DOHH2 (cell line): ENCODE measurements at regions not wholly inside any gene's neighbourhood (a gene's known extent, or its start where the extent isn't known, plus 50 kb on each side); places are given as distances from the start of the nearest gene placed in this dataset.

ENCODE experiments used
- H3F3A ChIP-seq: fragments of 200-600 bp; sonication (generic), shearing (Covaris generic); 2 replicates; pipeline ENCODE4 v1.6.0; 2016; ENCODE audit warnings: antibody characterized with exemption, mild to moderate bottlenecking; ENCODE audit not compliant: control insufficient read depth, insufficient read depth
- H3K27ac ChIP-seq: fragments of 200-600 bp; sonication (generic); 2 replicates; pipeline ENCODE4 v1.5.1; 2014; ENCODE audit warnings: low read depth, mild to moderate bottlenecking, low read length, moderate library complexity
- H3K27me3 ChIP-seq: fragments of 200-600 bp; sonication (generic); 2 replicates; pipeline ENCODE4 v1.6.1; 2014; ENCODE audit warnings: mild to moderate bottlenecking, low read length, mixed read lengths; ENCODE audit not compliant: control insufficient read depth
- H3K36me3 ChIP-seq: fragments of 200-600 bp; sonication (generic); 2 replicates; pipeline ENCODE4 v1.6.1; 2014; ENCODE audit warnings: mild to moderate bottlenecking, low read length, moderate library complexity, mixed read lengths; ENCODE audit not compliant: control insufficient read depth
- H3K4me1 ChIP-seq: fragments of 200-600 bp; sonication (generic); 2 replicates; pipeline ENCODE4 v1.6.1; 2014; ENCODE audit warnings: mild to moderate bottlenecking, low read length, mixed read lengths; ENCODE audit not compliant: control insufficient read depth
- H3K4me2 ChIP-seq: fragments of 200-600 bp; sonication (generic); 2 replicates; pipeline ENCODE4 v1.6.0; 2014; ENCODE audit warnings: mild to moderate bottlenecking, low read length, moderate library complexity
- H3K4me3 ChIP-seq: fragments of 200-600 bp; sonication (generic); 2 replicates; pipeline ENCODE4 v1.5.1; 2014; ENCODE audit warnings: mild to moderate bottlenecking, low read length, mixed read lengths
- H3K79me2 ChIP-seq: fragments of 200-600 bp; sonication (generic); 2 replicates; pipeline ENCODE4 v1.6.1; 2014; ENCODE audit warnings: mild to moderate bottlenecking, low read length, mixed read lengths; ENCODE audit not compliant: control insufficient read depth
- H3K9me2 ChIP-seq: fragments of 200-600 bp; sonication (generic); replicated peaks from 2 replicates; pipeline ENCODE4 v1.6.1; 2014; ENCODE audit warnings: mild to moderate bottlenecking, low read length, mixed read lengths; ENCODE audit not compliant: control insufficient read depth
- H3K9me3 ChIP-seq: fragments of 200-600 bp; sonication (generic); 2 replicates; pipeline ENCODE4 v1.6.1; 2014; ENCODE audit warnings: antibody characterized with exemption, low read length, mixed read lengths; ENCODE audit not compliant: control insufficient read depth, insufficient read depth
- H4K20me1 ChIP-seq: fragments of 200-600 bp; sonication (generic); 2 replicates; pipeline ENCODE4 v1.6.0; 2014; ENCODE audit warnings: low read depth, mild to moderate bottlenecking, antibody characterized with exemption, low read length, moderate library complexity; ENCODE audit not compliant: control insufficient read depth, insufficient read depth
- CTCF ChIP-seq: fragments of 200-600 bp; sonication (generic); IDR thresholded peaks from one replicate; pipeline ENCODE4 v1.5.1; 2014; ENCODE audit warnings: antibody characterized with exemption, mild to moderate bottlenecking, low read depth, low read length; ENCODE audit not compliant: poor library complexity, severe bottlenecking
- EZH2phosphoT487 ChIP-seq: fragments of 200-600 bp; sonication (generic); IDR thresholded peaks from 2 replicates; pipeline ENCODE4 v1.6.1; 2017; ENCODE audit warnings: borderline replicate concordance, mild to moderate bottlenecking, antibody characterized with exemption, low read length, moderate library complexity, mixed read lengths

DNA sequence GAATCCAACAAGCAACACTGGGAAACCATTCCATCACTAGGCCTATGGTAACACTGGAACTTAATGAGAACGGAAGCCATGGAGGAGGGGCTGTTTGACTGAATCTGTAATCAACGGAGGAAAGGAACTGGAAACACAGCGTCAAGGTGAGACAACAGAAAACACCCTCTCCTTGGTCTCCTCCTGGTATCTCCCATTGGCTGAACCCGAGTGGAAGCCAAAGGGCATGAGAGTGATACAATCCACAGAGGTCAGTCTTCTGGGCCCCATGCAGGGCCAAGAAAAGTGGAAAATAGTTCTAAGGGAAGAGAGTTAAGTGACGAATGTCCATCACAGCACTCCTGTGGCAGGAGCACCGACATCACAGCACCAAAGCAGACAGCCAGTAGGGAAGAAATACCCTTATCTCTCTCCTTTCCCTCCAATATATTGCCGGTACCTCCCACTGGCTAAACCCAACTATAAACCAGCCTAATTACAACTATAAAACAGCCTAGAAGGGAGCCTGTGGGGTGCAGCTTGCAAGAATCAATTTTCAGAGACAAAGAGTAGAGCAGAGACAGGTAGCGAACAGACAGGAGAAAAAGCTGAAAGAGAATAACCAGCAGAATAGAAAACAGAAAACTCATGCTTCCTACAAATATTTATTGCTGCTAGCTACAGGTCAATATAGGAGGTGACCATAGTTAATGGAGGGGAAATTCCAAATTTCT is 107.4 kb upstream of the IFNE start:
- TF ChIP-seq CTCF, result no peak
- H3K27ac ChIP-seq, result no peak overlapping the region
- H3K4me3 ChIP-seq, result no peak overlapping the region
- H3K9me2 ChIP-seq, result no peaks in the 10 kb centered on the region
- H3F3A ChIP-seq, result no peaks in the 10 kb centered on the region
- no peak overlapping the region for H3K4me2 ChIP-seq
- H3K79me2 ChIP-seq, result no peaks in the 10 kb centered on the region
- H3K4me1 ChIP-seq, result no peaks in the 10 kb centered on the region
- H3K9me3 ChIP-seq, result no peaks in the 10 kb centered on the region
- H4K20me1 ChIP-seq, result no peaks in the 10 kb centered on the region
- H3K27me3 ChIP-seq, result no peaks in the 10 kb centered on the region
- H3K36me3 ChIP-seq, result no peaks in the 10 kb centered on the region

- H3K4me3 ChIP-seq, result no peak overlapping the region
- TF ChIP-seq EZH2phosphoT487 (no peak), CTCF (no peak)
- H3F3A ChIP-seq, result no peaks in the 10 kb centered on the region
- H3K9me2 ChIP-seq, result no peaks in the 10 kb centered on the region
- H3K27me3 ChIP-seq, result no peaks in the 10 kb centered on the region
- no peak overlapping the region for H3K27ac ChIP-seq
- no peaks in the 10 kb centered on the region for H3K9me3 ChIP-seq
- H3K36me3 ChIP-seq, result no peaks in the 10 kb centered on the region
- H3K4me1 ChIP-seq, result no peaks in the 10 kb centered on the region
- H3K79me2 ChIP-seq, result no peaks in the 10 kb centered on the region
- H4K20me1 ChIP-seq, result no peaks in the 10 kb centered on the region
- no peak overlapping the region for H3K4me2 ChIP-seq
Measured at GRCh38 chr9:21590058-21590996, 108.2 kb upstream of the IFNE start.

GRCh38 chr9:21591221-21592062 is 109.3 kb upstream of the IFNE start:
- H3F3A ChIP-seq, result no peaks in the 10 kb centered on the region
- no peaks in the 10 kb centered on the region for H3K4me1 ChIP-seq
- no peaks in the 10 kb centered on the region for H3K79me2 ChIP-seq
- H3K9me2 ChIP-seq, result no peaks in the 10 kb centered on the region
- H3K4me2 ChIP-seq, result no peak overlapping the region
- H3K4me3 ChIP-seq, result no peak overlapping the region
- H3K27me3 ChIP-seq, result no peaks in the 10 kb centered on the region
- H3K36me3 ChIP-seq, result no peaks in the 10 kb centered on the region
- no peaks in the 10 kb centered on the region for H3K9me3 ChIP-seq
- TF ChIP-seq CTCF (no peak), EZH2phosphoT487 (no peak)
- no peaks in the 10 kb centered on the region for H4K20me1 ChIP-seq
- H3K27ac ChIP-seq, result no peak overlapping the region
